Choroid plexus epithelial cell (primary cell): ENCODE measurements at regions not wholly inside any gene's neighbourhood (a gene's known extent, or its start where the extent isn't known, plus 50 kb on each side); places are given as distances from the start of the nearest gene placed in this dataset.
"Not testable (repeated sequence)": the region's sequence is repeated elsewhere in the genome, so short reads cannot be mapped to it uniquely, and the experiment has no call there.

Experiments used
- DNase-seq: peaks from one replicate; pipeline ENCODE4 v3.0.0-alpha.2; 2010; ENCODE audit warnings: low read depth
- H3K4me3 ChIP-seq: 2 replicates; pipeline ENCODE4 v1.5.1; 2011; ENCODE audit warnings: low read depth, mild to moderate bottlenecking, control low read depth, low read length, moderate library complexity
- TF ChIP-seq, protein P1 (sequence below): conservative IDR thresholded peaks from 2 replicates; pipeline ENCODE4 v1.5.1; 2011; ENCODE audit warnings: low read depth, mild to moderate bottlenecking, control low read depth, inconsistent platforms, low read length, moderate library complexity

DNA sequence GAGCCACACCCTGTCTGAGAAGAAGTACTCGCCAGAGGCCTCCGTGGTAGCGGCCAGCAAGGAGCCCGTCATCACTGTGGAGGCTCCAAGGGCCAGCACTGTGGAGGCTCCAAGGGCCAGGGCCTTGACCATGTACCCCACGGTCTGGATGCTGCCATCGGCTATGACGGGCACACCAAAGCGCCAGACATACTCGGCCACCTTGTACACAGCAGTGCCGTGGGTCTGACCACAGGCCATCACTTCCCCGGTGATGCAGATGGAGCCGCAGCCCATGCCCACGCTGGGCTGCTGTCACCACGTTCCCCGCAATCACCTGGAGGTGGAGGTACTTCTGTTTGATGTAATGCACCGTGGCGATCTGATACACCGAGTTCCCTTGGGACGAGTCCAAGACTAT, 377.7 kb upstream of the MAOA start:
- TF ChIP-seq, protein P1, sequence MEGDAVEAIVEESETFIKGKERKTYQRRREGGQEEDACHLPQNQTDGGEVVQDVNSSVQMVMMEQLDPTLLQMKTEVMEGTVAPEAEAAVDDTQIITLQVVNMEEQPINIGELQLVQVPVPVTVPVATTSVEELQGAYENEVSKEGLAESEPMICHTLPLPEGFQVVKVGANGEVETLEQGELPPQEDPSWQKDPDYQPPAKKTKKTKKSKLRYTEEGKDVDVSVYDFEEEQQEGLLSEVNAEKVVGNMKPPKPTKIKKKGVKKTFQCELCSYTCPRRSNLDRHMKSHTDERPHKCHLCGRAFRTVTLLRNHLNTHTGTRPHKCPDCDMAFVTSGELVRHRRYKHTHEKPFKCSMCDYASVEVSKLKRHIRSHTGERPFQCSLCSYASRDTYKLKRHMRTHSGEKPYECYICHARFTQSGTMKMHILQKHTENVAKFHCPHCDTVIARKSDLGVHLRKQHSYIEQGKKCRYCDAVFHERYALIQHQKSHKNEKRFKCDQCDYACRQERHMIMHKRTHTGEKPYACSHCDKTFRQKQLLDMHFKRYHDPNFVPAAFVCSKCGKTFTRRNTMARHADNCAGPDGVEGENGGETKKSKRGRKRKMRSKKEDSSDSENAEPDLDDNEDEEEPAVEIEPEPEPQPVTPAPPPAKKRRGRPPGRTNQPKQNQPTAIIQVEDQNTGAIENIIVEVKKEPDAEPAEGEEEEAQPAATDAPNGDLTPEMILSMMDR: no peak
- no peak for DNase-seq
- H3K4me3 ChIP-seq: no peak overlapping the region

DNA sequence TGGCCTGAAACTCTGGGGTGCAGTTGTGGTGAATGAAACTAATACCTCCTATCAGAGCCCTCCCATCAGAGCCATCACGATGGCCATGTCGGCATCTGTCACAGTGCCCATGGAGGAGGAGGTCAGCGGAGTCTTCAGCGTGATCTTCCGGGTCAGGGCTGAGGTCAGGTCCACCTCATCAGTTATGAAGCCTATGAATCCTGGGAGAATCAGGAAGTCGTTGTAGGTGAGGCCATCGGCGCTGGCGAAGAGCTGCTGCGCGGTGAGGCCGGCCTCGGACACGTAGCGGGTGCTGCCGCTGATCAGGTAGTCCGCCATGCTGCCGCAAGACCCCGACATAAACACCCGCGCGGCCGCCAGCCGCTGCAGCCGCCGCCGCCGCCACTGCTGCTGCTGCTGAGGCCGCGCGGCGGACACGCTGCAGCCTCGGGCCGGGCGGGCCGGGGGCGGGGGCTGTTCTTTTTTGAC, 376.7 kb upstream of the MAOA start:
- no peak overlapping the region for H3K4me3 ChIP-seq
- TF ChIP-seq, protein P1: no peak
- DNase-seq: no peak

DNA sequence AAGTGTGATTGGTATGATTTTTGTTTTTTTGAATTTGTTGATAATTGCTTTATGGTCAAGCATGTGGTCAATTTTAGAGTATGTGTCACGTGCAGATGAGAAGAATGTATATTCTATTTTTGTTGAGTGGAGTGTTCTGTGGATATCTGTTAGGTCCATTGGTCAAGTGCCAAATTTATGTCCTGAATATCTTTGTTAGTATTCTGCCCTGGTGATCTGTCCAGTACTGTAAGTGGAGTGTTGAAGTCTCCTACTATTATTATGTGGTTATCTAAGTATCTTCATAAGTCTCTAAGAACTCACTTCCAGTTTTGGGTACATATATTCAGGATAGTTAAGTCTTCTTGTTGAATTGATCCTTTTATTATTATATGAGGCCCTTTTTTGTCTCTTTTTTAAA, 372.9 kb upstream of the MAOA start:
- DNase-seq: no peak
- TF ChIP-seq, protein P1: no peak
- no peak overlapping the region for H3K4me3 ChIP-seq

DNA sequence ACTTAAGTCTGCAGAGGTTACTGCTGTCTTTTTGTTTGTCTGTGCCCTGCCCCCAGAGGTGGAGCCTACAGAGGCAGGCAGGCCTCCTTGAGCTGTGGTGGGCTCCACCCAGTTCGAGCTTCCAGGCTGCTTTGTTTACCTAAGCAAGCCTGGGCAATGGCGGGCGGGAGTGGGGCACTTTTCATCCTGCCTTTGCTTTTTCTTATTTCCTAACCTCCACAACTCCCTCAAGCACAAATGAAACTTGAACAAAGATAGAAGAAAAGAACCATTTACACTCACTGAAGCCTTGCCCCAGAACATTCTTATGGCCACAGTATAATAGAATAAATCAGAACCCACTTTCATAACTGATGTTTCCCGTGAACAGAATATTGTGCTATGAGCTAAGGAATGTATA, 344.5 kb upstream of the MAOA start:
- DNase-seq, H3K4me3 ChIP-seq: not testable (repeated sequence)

DNA sequence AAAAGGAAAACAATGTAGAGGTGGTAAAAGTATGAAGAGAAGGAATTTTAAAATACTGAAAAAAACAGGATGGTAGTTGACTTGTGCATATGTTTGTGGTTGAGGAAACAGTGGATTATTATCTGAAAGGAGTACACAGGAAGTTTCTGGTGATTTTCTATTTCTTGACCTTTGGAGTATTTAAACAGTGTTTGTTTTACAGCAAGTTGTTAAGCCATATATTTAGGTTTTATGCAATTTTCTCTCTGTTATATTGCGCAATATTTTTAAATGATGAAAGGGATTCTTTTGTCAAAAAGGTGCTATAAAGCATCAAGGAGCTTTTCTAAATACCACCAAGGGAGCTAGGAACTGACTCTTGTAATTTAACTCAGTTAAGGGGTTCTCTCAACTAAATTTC, 343.1 kb upstream of the MAOA start:
- no peak overlapping the region for H3K4me3 ChIP-seq
- TF ChIP-seq, protein P1: no peak

DNA sequence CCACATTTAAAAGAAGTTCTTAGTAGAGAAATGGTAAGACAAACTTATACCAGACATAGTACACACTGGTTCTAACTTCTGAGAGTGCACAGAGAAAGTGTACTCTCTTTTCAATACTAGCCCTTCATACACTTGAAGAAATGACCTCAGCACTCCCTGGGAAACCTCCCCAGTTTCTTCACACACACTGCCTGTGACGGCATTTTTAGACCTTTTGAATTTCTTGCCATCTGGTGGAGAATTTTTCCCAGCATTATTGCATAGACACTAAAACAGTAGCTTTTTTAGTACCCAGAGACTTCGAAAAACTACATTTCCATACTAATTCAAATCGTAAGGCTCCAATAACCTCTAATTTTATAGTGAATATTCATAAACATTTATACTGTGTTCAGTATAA, 341.6 kb upstream of the MAOA start:
- TF ChIP-seq, protein P1: no peak
- no peak overlapping the region for H3K4me3 ChIP-seq
- no peak for DNase-seq

More for the DNA sequence above, 343.1 kb upstream of the MAOA start:
- DNase-seq: no peak

DNA sequence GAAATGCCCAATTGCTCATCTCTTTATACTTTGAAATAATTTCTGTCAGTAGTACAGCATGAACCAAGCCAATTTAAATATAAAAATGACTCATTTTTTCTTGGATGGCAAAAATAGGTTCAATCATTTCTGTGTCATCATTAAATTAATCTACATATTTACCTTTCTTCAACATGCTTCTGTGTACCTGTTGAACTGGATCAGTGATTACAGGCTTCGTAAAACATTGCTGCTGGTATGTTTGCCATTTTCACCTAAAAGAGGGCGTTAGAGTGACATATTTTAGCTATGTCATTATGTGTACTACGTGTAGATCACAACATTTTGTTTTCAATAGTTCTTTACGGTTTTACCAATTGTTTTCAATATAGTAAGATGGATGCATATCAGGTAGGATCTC, 340.5 kb upstream of the MAOA start:
- no peak for DNase-seq
- no peak overlapping the region for H3K4me3 ChIP-seq
- TF ChIP-seq, protein P1: no peak

DNA sequence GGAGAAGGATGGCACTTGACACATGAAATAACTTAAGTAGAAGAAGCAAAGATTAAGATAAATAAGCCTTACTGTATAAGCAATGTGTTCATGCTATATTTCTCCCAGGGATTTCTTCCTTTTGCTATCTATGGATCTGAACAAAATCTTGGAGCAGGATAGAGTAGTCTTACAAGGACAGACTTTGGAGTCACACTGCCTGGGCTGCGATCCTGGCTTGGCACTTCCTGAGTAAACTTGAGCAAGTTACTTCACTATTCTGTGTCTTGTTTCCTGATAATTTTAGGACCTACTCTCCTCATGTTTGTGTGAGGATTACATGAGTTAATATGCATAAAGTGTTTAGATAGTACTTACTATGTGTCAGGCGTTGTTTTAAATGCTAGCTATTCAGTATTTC, 340.0 kb upstream of the MAOA start:
- TF ChIP-seq, protein P1: no peak

More for the DNA sequence above, 340.0 kb upstream of the MAOA start:
- DNase-seq: no peak
- H3K4me3 ChIP-seq: no peak overlapping the region
